ENCODE measurements at regions not wholly inside any gene's neighbourhood (a gene's known extent, or its start where the extent isn't known, plus 50 kb on each side); places are given as distances from the start of the nearest gene placed in this dataset.

DNA sequence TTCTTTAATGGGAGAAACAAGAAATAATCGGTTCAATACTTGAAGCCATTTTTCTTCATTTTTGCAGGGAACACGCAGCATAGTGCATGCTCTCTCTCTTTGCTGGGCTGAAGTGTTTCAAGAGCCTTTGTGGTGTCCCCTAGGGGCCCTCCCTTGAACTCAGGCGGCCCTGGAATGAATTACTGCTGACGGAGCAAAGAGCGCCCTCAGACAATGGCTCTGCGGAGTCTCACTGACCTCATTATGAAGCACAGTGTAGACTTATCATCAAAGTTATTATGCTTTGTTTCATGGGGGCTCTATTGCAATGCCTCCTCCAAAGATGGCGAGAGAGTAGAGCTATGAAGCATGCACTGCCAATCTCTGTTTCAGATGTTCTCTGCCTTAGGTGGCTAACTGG lies 64.8 kb upstream of the ADCY2 start:
- TF ChIP-seq ARNTL (CRISPR knock-in tag; IDR thresholded peaks at IDR 0.05; ENCODE audit: borderline replicate concordance, low read depth) = no peak
- no peak for TF ChIP-seq ISL1 (CRISPR knock-in tag; IDR thresholded peaks at IDR 0.05)
- TF ChIP-seq, protein P1, sequence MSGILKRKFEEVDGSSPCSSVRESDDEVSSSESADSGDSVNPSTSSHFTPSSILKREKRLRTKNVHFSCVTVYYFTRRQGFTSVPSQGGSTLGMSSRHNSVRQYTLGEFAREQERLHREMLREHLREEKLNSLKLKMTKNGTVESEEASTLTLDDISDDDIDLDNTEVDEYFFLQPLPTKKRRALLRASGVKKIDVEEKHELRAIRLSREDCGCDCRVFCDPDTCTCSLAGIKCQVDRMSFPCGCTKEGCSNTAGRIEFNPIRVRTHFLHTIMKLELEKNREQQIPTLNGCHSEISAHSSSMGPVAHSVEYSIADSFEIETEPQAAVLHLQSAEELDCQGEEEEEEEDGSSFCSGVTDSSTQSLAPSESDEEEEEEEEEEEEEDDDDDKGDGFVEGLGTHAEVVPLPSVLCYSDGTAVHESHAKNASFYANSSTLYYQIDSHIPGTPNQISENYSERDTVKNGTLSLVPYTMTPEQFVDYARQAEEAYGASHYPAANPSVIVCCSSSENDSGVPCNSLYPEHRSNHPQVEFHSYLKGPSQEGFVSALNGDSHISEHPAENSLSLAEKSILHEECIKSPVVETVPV (CRISPR knock-in tag; IDR thresholded peaks at IDR 0.05) = no peak
- TF ChIP-seq, protein P2, sequence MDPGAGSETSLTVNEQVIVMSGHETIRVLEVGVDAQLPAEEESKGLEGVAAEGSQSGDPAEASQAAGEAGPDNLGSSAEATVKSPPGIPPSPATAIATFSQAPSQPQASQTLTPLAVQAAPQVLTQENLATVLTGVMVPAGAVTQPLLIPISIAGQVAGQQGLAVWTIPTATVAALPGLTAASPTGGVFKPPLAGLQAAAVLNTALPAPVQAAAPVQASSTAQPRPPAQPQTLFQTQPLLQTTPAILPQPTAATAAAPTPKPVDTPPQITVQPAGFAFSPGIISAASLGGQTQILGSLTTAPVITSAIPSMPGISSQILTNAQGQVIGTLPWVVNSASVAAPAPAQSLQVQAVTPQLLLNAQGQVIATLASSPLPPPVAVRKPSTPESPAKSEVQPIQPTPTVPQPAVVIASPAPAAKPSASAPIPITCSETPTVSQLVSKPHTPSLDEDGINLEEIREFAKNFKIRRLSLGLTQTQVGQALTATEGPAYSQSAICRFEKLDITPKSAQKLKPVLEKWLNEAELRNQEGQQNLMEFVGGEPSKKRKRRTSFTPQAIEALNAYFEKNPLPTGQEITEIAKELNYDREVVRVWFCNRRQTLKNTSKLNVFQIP (CRISPR knock-in tag; IDR thresholded peaks at IDR 0.05; ENCODE audit: borderline replicate concordance, low read depth) = no peak
- no peak for TF ChIP-seq ZC3H10 (CRISPR knock-in tag; IDR thresholded peaks at IDR 0.05)
- TF ChIP-seq ZNF565 (CRISPR knock-in tag; conservative IDR thresholded peaks at IDR 0.05; ENCODE audit: low read depth) = no peak
- no peak for ATAC-seq
